ENCODE measurements at regions not wholly inside any gene's neighbourhood (a gene's known extent, or its start where the extent isn't known, plus 50 kb on each side); places are given as distances from the start of the nearest gene placed in this dataset.
"Not testable (repeated sequence)": the region's sequence is repeated elsewhere in the genome, so short reads cannot be mapped to it uniquely, and the experiment has no call there.

GRCh38 chr4:154997866-154998265 is 210.6 kb upstream of the NPY2R start:
- TF ChIP-seq, protein P1, sequence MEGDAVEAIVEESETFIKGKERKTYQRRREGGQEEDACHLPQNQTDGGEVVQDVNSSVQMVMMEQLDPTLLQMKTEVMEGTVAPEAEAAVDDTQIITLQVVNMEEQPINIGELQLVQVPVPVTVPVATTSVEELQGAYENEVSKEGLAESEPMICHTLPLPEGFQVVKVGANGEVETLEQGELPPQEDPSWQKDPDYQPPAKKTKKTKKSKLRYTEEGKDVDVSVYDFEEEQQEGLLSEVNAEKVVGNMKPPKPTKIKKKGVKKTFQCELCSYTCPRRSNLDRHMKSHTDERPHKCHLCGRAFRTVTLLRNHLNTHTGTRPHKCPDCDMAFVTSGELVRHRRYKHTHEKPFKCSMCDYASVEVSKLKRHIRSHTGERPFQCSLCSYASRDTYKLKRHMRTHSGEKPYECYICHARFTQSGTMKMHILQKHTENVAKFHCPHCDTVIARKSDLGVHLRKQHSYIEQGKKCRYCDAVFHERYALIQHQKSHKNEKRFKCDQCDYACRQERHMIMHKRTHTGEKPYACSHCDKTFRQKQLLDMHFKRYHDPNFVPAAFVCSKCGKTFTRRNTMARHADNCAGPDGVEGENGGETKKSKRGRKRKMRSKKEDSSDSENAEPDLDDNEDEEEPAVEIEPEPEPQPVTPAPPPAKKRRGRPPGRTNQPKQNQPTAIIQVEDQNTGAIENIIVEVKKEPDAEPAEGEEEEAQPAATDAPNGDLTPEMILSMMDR (IDR thresholded peaks at IDR 0.05): not testable (repeated sequence)
- not testable (repeated sequence) for TF ChIP-seq POLR2A (IDR thresholded peaks at IDR 0.05)

All from esophagus squamous epithelium (tissue), 4 donors.